Embryonic facial prominence (tissue), 1 donor: ENCODE measurements at regions not wholly inside any gene's neighbourhood (a gene's known extent, or its start where the extent isn't known, plus 50 kb on each side); places are given as distances from the start of the nearest gene placed in this dataset.

Experiments
- DNase-seq: peaks from one replicate; pipeline ENCODE4 v3.0.0-alpha.2; 2016; ENCODE audit errors: extremely low spot score

GRCh38 chr5:166358127-166358830 is 1933.2 kb upstream of the WWC1 start:
- DNase-seq: no peak

GRCh38 chr5:166363087-166363760 is 1928.2 kb upstream of the WWC1 start:
- DNase-seq: no peak

- DNase-seq: no peak
Observed at GRCh38 chr5:166365164-166365563, 1926.3 kb upstream of the WWC1 start.

- DNase-seq: no peak
Observed at GRCh38 chr5:166367391-166367790, 1924.1 kb upstream of the WWC1 start.

GRCh38 chr5:166369346-166369745 is 1922.1 kb upstream of the WWC1 start:
- DNase-seq: no peak

- DNase-seq: no peak
Observed at GRCh38 chr5:166369807-166370206, 1921.6 kb upstream of the WWC1 start.

- no peak for DNase-seq
Observed at GRCh38 chr5:166370928-166371690, 1920.3 kb upstream of the WWC1 start.

GRCh38 chr5:166373817-166374216 is 1917.6 kb upstream of the WWC1 start:
- no peak for DNase-seq

GRCh38 chr5:166377756-166378155 is 1913.7 kb upstream of the WWC1 start:
- DNase-seq: no peak

- DNase-seq: no peak
Observed at GRCh38 chr5:166379517-166379916, 1911.9 kb upstream of the WWC1 start.

GRCh38 chr5:166382031-166382430 is 1909.4 kb upstream of the WWC1 start:
- no peak for DNase-seq

- no peak for DNase-seq
Observed at GRCh38 chr5:166398131-166398530, 1893.3 kb upstream of the WWC1 start.

GRCh38 chr5:166399781-166400180 is 1891.7 kb upstream of the WWC1 start:
- DNase-seq: no peak

- DNase-seq: no peak
Observed at GRCh38 chr5:166401391-166401790, 1890.1 kb upstream of the WWC1 start.

- no peak for DNase-seq
Observed at GRCh38 chr5:166412191-166412590, 1879.3 kb upstream of the WWC1 start.

GRCh38 chr5:166427211-166427610 is 1864.2 kb upstream of the WWC1 start:
- no peak for DNase-seq

- no peak for DNase-seq
Observed at GRCh38 chr5:166428264-166428803, 1863.1 kb upstream of the WWC1 start.

- DNase-seq: no peak
Observed at GRCh38 chr5:166430491-166431319, 1860.7 kb upstream of the WWC1 start.

GRCh38 chr5:166431456-166431855 is 1860.0 kb upstream of the WWC1 start:
- DNase-seq: no peak

- no peak for DNase-seq
Observed at GRCh38 chr5:166433679-166434078, 1857.8 kb upstream of the WWC1 start.

GRCh38 chr5:166436872-166437271 is 1854.6 kb upstream of the WWC1 start:
- DNase-seq: no peak

GRCh38 chr5:166486348-166486747 is 1805.1 kb upstream of the WWC1 start:
- DNase-seq: no peak
